NCI-H2196 treated with DMSO at 0.1 percent for 48 hours (cell line): ENCODE measurements at regions not wholly inside any gene's neighbourhood (a gene's known extent, or its start where the extent isn't known, plus 50 kb on each side); places are given as distances from the start of the nearest gene placed in this dataset.

Source experiments
- DNase-seq: peaks from one replicate; lab custom pipeline; 2025; ENCODE audit not compliant: unreplicated experiment; lab: John Stamatoyannopoulos, UW

DNA sequence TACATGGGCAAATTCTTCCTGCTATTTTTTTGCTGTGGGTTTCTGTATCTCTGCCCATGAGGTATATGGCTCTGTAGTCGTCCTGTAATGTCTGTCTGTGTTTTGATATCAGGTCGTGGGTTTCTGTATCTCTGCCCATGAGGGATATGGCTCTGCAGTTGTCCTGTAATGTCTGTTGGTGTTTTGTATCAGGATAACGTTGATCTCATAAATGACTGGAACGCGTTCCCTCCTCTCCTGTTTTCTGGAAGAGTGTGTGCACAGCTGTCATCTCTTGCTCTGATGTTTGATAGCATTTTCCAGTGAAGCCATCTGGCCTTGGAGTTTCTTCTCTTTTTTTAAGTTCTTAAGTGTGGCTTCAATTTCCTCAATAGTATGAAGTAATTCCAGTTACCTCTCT, 57.2 kb downstream of the SOX1 start:
- peak; percentile 1 for DNase-seq

DNA sequence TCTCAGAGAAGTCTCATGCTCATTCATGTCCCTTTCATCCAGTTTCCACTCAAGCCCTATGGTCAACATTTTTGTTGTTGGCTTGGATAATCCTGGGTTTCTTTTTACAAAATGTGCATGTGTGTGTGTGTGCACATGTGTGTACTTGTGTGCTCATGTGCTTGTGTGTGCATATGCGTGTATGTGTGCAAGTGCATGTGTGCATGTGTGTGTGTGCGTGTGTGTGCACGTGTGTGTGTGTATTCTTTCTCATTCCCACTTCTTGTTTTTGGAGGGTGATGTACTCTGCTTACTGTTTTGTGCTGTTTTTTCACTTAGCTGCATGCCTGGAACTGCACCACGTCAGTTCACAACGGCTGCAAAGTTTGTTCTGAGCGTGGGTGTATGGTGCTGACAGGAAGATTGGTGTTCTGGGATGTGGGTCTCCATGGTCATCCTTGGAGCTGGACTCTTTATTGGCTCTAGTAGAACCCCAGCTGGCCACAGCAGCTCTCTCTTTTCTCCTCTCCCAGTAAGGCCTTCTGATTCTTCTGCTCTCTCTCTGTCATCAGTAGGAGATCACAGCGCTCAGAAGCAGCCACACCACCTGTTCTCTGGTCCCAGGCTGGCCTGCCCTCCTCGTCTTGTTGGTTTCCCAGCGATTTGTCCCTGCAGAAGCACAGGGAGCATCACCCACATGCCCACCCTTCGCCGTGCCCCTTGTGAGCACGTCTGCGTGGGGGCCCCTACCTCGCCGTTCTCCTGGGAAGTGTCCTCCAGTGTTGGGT, 60.8 kb downstream of the SOX1 start:
- DNase-seq = no peak

DNA sequence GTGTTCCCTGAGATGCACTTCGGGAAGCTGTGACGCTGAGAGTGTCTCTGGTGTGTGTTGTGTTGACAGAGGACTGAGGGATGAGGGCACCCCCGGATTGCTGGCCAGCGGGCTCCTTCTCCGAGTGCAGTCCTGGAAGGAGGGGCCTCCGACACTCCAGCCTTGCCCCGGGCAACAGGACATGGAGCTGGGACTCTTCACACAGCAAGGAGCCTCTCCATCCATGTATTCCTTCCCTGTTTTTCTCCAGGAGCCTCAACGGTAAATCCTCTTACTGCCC, 61.3 kb downstream of the SOX1 start:
- DNase-seq = no peak

DNA sequence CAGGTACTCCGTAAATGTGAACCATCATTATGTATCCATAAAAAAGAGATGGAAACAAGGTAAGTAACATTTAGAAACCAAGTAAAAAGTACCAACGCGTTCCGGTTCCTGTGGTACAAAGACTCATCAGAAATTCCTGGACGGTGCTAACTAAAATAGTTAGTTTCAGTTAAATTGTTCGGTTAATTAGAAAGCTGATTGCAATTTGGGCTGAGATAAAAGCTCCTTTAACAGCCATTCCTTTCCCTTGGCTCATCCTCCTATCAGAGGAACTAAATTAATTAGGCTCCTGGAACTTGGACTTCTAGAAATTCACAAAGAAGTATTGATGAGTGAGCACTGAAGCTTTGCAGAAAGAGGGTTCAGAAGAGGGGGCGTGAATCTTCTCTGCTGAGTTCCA, 63.5 kb downstream of the SOX1 start:
- DNase-seq = no peak

DNA sequence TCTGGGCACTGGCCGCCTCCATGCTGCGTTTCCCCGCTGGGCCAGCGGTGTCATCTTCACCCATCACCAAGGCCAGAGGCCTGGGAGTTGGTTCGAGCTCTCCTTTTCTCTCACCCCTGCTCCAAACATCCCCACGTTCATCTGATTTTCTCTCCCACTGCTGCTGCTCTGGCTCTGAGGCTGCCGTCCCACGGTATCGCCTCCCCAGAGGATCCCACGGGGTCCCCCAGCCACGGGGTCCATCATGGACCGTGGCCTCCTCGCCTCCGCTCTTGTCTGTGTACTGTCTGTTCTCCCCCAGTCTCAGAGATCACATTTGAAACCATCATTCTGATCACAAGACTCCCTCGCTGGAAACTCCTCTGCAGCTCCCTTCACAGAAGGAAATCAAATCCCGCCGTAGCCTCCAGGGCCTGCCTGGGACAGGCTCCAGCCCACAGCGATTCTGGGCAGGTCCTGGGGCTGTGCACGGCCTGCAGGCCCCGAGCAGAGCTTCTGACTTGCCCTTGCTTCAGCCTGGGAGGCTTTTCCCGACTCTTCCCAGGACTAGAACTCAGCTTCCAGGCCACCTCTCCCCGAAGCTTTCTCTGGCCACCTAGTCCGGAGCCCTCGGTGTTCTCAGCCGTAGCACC, 64.2 kb downstream of the SOX1 start:
- no peak for DNase-seq

DNA sequence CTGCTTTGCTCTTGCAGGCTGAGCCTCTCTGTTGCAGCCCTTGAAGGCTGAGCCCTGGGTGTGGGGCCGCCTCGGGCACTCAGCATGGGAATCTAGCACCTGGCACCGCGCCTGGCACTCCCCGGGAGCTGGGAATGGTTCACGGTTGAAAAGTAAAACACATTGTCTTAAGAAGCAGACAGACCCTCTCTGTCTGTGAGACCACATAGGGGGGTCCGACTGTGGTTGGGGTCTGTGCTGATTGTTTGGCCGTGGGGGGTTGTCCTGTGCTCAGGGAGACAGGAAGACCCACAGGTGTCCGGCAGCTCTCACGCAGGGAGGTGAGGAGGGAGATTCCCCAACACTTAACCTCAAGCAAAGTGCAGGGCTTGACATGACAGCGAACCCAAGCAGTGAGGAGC, 64.8 kb downstream of the SOX1 start:
- no peak for DNase-seq

DNA sequence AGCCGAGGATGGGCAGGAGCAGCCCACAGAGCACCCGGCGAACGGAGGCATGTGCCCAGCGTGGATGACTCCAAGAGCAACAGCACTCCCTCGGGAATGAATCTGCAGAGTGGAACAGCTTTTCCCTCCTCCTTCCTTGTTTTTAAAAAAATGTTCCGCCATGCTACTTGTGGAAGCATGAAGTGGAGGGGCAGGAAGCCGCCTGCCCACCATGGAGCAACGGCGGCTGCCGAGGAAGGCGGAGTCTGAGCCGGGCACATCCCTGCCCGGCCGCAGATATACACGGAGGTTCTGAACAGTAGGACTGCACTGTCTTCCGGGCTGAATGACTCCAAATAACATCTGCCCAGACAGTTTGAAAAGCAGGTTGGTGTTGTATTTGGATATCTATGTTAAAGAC, 65.2 kb downstream of the SOX1 start:
- no peak for DNase-seq

DNA sequence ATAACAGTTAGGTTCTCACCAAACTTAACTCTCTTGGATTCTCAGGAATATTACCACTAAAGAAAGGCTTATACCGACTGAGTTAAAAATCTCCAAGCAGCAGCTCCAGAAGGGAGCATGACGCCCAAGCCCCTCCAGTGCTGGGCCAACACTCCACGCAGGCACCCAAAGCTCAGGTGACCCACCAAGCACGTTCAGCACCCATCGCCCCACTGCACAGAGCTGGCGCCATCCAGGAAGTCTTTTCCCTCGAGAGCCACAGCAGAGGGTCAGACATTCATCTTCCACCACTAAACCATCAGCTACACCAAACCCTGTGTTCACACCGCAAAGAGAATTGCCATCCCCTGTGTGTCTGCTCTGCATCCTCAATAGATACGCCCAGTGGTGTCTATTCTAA, 65.7 kb downstream of the SOX1 start:
- no peak for DNase-seq

DNA sequence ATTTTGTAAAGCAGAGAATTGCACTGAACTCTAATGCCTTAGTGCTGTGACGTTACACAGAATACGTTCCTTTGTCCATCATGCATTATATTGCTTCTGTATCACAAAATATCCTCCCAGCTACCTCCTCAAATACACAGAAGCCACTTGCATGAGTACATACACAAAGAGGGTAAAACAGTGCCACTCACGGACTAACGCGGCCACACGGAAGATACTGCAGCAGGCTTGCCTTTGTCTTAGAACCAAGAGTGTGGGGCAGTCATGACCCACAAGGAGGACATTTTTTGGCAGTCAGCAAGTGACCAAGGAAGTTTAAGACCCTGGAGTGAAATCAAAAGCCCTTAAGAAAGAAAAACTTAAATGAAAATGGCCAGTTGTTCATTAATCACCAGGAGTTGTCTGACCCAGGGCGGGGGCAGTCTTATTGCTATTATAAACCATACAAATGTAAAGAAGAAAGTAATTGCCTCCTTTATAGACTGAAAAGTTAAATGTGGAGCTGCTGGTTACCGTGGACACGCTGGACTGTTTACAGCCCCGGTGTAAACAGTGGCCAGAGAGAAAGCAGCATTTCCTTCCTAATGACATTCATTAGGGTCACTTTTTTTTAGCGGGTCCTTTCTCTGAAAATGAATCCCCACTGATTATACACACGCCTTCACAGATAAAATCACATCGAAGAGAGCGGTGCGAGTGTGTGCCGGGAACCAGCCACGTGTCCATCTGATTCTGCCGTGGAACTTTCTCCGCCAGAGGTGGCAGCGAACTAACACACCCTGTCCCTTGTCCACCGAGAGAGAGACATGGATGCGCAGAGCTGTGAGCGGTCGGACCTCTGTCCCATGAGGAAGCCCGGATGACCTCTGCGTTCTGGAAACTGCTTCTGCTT, 66.8 kb downstream of the SOX1 start:
- no peak for DNase-seq

DNA sequence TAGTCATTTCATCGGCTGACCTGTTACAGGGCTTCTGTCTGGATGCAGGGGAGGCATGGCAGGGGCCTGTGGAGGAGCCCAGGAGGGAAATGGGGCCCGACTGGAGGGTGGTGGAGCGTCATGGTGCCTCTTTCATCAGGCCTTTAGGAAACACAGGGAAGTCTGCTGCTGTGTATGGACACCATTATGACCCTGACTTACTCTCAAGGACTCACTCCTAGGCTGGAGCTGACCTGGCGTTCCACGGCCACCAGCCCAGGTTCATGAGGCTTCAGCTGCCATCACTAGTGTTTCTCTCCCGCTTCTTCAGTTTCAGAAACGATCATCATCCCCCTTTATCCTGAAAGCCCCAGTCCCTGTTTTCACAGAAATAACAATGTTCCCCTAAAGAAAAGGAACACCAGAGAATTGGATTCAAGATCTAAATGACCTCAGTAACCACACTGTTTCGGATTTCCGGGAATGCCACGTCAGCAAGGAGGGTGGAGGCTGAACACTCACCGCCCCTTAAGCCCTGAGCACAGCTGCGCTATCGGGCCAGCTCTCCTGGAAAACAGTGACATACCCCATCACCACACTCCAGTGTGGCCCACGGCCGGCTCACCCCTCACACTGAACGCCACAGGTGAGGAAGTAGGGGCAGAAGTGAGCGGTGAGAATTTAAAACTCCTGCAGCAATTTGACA, 67.6 kb downstream of the SOX1 start:
- DNase-seq = no peak

DNA sequence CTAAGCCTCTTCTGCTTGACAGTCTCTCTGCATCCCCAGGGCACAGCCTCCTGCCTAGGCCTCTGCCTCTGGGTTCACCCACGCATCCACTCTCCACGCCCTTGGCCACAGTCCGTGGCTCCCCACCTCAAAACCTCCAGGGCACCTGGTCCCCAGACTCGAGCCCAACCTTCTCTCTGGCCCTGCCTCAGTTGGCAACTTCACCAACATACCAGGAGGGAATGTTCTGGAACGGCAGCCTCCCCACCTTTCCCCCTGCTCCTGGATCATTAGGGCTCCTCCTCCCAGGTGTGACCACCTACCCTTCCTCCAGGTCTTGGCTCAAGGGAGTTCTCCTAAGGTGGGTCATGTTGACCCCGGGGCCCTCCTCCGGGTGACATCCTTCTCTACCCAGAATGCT, 69.1 kb downstream of the SOX1 start:
- DNase-seq = no peak

DNA sequence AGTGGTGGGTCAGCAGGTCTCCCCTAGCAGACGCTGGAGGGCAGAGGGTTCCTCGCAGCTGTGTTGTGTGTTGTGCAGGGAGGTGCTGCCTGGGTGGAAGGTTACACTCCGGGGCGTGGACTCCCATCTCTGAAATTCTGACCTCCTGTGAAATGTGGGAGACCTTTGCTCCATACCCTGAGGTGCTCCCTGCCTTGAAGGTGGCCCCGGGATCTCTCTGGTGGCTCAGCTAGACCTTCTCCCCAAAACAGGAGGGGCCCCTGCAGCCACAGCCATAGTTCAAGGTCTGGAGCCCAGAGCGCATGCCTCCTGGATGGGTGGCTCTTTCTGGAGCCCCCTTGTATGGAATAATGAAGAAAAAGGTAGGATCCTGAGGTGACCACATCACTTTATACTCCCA, 70.2 kb downstream of the SOX1 start:
- DNase-seq = no peak

DNA sequence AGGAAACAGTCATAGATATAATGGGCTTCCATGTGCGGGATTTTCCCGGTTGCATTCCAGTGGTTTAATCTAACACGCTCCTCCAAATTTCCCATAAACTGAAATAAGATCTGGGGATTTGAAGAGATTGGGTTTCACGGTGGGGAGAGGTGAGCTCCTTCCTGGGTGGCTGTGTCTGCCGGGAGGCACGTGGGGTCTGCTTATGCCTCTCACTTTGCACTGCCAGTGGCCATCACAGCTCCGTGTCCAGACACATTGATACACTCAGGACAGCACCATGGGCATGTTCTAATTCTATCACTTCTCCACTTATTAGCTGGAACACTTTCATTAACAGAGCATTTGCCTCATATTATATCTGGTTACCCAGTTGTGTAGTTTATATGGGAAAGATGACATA, 73.4 kb downstream of the SOX1 start:
- DNase-seq = no peak

DNA sequence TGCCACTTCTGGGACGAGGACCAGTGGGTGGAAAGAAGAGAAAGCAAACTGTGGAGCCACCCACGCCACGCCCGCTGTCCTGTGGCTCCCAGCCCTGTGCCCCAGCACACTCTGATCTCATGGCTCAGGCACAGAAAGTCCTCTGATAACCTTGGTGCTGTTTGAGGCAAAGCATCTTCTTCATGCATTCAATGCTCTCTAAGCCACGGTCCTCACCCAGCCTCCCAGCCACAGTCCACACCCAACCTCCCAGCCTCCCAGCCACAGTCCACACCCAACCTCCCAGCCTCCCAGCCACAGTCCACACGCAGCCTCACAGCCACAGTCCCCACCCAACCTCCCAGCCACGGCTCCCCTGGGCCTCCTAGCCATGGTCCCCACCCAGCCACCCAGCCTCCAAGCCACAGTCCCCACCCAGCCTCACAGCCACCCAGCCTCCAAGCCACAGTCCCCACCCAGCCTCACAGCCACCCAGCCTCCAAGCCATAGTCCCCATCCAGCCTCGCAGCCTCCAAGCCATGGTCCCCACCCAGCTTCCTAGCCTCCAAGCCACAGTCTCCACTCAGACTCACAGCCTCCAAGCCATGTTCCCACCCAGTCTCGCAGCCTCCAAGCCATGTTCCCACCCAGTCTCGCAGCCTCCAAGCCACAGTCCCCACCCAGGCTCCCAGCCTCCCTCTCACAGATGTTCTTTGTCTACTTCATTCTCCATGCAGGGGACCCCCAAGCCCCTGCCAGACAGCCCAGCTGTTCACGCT, 74.9 kb downstream of the SOX1 start:
- no peak for DNase-seq

DNA sequence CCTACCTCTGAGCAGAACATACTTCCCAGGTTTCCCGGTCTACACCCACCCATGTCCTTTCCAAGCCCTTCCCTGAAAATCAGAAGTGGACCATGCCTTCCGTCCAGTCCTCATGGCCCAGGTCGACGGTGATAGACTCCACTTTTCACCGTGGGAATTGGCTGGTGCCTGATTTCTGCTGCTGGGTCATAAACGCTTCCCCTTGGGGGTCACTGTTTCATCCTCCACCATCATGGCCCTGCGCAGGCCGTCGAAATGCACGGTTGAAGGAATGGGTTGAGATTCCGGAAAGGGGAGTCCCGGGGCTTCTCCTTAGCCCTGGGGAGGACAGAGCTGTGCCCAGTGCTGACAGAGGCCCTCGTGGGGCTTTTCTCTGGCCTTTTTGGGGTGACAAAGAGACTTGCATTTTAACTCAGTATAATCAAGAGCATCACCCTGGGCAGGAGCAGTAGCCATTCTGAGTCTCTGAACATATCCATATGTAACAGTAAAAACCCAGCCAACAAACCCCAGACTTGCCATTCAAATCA, 75.5 kb downstream of the SOX1 start:
- no peak for DNase-seq

DNA sequence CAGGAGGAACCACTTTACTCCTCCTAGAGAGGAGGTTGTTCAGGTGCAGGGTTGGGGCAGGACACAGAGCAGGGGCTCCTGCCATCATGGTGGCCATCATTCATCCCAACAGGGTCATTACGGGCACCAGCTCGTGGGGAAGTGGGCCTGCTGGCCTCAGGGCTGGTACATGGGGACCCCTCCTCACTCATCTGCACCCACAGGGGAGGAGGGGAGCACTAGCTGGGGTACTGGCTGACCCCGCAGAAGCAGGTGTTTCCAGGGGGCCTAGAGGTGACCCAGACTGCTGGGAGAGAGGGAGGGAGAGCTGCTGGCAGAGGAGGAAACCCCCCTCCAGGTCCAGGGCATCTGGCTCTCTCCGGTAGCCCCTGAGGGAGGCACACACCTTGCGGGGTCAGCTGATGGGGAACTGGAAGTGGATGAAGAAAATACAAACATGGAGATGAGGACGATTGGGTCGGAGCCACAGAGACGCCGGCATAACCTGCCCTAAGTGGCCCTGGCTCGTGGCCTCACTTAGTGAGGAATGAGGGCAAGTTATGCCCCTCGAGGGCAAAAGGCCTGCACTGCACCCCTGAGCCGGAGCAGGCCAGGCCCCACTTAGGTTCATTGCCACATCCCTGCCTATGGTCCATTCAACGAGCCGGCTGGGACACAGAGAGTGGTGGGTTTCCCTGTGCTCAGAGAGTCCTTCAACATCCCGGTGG, 76.2 kb downstream of the SOX1 start:
- no peak for DNase-seq

DNA sequence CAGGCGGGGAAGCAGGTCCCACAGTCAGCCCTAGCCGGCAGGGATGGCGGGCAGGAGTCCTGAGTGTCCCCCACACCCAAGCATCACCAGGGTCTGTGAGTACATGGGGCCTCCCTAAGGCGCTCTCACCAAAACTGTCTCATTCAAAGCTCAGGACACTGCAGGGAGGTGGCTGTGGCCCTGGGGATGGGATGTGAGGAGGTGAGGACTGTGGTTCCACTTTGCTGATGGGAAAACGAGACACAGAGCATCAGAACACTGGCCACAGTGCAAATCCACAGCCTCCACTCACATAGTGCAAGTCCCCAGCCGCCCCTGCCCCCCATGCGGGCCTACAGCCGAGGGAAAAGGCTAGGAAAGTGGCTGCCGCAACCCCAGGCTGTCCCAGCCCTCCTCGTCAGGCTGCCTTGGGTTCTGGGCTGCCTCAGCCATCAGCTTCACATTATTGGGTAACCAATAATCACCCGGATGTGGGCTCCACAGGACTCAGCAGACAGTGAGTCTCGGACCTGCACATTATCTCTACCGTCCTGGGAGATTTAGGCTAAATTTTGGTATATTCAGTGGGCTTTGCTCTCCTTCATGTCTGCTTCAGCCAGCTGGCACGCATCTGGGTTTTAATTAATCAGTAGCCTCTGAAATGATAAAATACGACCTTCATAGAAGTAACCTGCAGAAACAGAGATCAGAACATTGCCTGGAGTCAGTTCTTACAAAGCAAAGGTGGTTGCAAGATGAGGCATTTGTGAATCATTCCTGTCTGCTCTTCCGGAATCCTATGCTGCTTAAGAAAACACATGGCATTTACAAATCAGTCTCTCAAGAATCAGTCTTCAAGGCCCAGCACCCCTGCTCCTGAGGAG, 77.0 kb downstream of the SOX1 start:
- DNase-seq = no peak

DNA sequence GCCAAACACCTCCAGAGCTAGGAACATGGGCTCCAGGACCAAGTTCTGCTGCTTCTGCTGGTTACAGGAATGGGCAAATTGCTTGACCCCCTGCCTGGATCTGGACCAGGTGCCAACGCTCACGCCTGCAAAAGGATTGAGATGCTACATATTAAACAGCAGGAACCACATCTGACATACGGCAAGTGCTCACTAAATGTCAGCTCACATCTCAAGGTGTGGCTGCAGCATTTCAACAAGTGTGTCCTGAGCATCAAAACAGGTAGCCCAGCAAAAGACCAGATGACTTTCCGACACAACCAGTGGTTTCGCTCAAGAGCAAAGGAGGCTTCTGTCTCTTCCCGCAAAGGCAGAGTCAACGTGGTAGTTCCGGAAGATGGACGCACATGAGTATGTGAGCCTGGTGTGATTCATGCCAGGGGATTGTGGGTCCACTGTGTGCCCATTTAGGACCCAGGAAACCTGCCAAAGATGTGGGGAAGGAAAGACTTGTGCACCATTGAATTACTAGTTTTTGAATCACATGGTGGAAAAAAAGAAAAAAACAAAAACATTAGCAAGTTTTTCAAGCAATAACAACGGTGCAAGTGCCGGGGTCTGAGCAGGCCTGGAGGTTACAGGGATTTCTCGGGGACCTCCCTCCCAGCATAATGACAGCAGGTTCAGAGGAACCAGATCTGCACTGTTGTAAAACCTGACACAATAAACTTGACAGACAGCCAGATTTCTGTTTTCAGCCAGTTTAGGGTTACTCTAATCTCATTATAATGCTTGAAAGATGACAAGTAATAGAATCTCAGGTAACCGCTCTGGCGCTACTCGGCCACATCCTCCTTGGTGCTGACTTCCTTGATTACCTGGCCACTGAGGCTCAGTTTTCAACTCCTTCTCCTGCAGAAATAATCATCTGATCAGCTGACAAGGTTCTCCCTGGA, 77.9 kb downstream of the SOX1 start:
- DNase-seq = no peak
